Muscle layer of duodenum (tissue), 2 donors: ENCODE measurements at regions not wholly inside any gene's neighbourhood (a gene's known extent, or its start where the extent isn't known, plus 50 kb on each side); places are given as distances from the start of the nearest gene placed in this dataset.

Experiments used
- H3K27ac ChIP-seq: one replicate; pipeline ENCODE4 v1.7.0; 2013; ENCODE audit warnings: mild to moderate bottlenecking, low read length
- H3K27me3 ChIP-seq: one replicate; pipeline ENCODE4 v1.7.0; 2013; ENCODE audit warnings: low read depth, mild to moderate bottlenecking, control low read depth, low read length
- H3K36me3 ChIP-seq, 2 donors: one replicate each; pipeline ENCODE4 v1.7.0; 2013; ENCODE audit warnings: low read length in 2 of 2, control low read depth in 1 of 2, mild to moderate bottlenecking in 1 of 2; ENCODE audit not compliant: insufficient read depth in 2 of 2, control insufficient read depth in 1 of 2
- H3K4me1 ChIP-seq, 2 donors: one replicate each; pipeline ENCODE4 v1.7.0; 2013; ENCODE audit warnings: low read length in 2 of 2, mild to moderate bottlenecking in 2 of 2, control low read depth in 1 of 2, moderate library complexity in 1 of 2; ENCODE audit not compliant: insufficient read depth in 2 of 2, control insufficient read depth in 1 of 2
- H3K4me3 ChIP-seq, 2 donors: one replicate each; pipeline ENCODE4 v1.7.0; 2013; ENCODE audit warnings: low read length in 2 of 2, low read depth in 1 of 2, mild to moderate bottlenecking in 1 of 2
- H3K9me3 ChIP-seq, 2 donors: one replicate each; pipeline ENCODE4 v1.7.0; 2013; ENCODE audit warnings: low read length in 2 of 2, control low read depth in 1 of 2, mild to moderate bottlenecking in 1 of 2; ENCODE audit not compliant: control insufficient read depth in 1 of 2
- donor health status: healthy.

GRCh38 chr9:14487547-14488185, 173.7 kb upstream of the NFIB start:
- H3K27me3 ChIP-seq, result no peaks in the 10 kb centered on the region
- H3K4me3 ChIP-seq, result no peak overlapping the region
- no peaks in the 10 kb centered on the region for H3K36me3 ChIP-seq
- H3K9me3 ChIP-seq, result no peaks in the 10 kb centered on the region
- H3K4me1 ChIP-seq, result no peaks in the 10 kb centered on the region
- no peak overlapping the region for H3K27ac ChIP-seq

GRCh38 chr9:14485366-14485765, 171.4 kb upstream of the NFIB start:
- Histone ChIP-seq H3K4me3 (no peak overlapping the region), H3K9me3 (no peaks in the 10 kb centered on the region), H3K27ac (no peak overlapping the region), H3K36me3 (no peaks in the 10 kb centered on the region), H3K27me3 (no peaks in the 10 kb centered on the region), H3K4me1 (no peaks in the 10 kb centered on the region)

GRCh38 chr9:14482856-14483255, 168.9 kb upstream of the NFIB start:
- Histone ChIP-seq H3K36me3 (no peaks in the 10 kb centered on the region), H3K27ac (no peak overlapping the region), H3K4me1 (no peaks in the 10 kb centered on the region), H3K9me3 (no peaks in the 10 kb centered on the region), H3K4me3 (no peak overlapping the region), H3K27me3 (no peaks in the 10 kb centered on the region)

- no peaks in the 10 kb centered on the region for H3K36me3 ChIP-seq
- no peaks in the 10 kb centered on the region for H3K4me1 ChIP-seq
- H3K4me3 ChIP-seq, result no peak overlapping the region
- no peaks in the 10 kb centered on the region for H3K9me3 ChIP-seq
- H3K27me3 ChIP-seq, result no peaks in the 10 kb centered on the region
- no peak overlapping the region for H3K27ac ChIP-seq
These were observed 166.6 kb upstream of the NFIB start for GRCh38 chr9:14480526-14480925.

- Histone ChIP-seq H3K36me3 (no peaks in the 10 kb centered on the region), H3K27me3 (no peaks in the 10 kb centered on the region), H3K4me3 (no peak overlapping the region), H3K27ac (no peak overlapping the region), H3K9me3 (no peaks in the 10 kb centered on the region), H3K4me1 (no peaks in the 10 kb centered on the region)
These were observed 165.2 kb upstream of the NFIB start for GRCh38 chr9:14479163-14479560.

- Histone ChIP-seq H3K4me3 (no peak overlapping the region), H3K27ac (no peak overlapping the region)
These were observed 164.5 kb upstream of the NFIB start for GRCh38 chr9:14478175-14479162.

GRCh38 chr9:14471041-14471440, 157.1 kb upstream of the NFIB start:
- no peak overlapping the region for H3K4me3 ChIP-seq
- no peaks in the 10 kb centered on the region for H3K9me3 ChIP-seq
- no peaks in the 10 kb centered on the region for H3K4me1 ChIP-seq
- H3K27ac ChIP-seq, result no peak overlapping the region
- H3K36me3 ChIP-seq, result no peaks in the 10 kb centered on the region
- H3K27me3 ChIP-seq, result no peaks in the 10 kb centered on the region

More at GRCh38 chr9:14478175-14479162, 164.5 kb upstream of the NFIB start:
- Histone ChIP-seq H3K36me3 (no peaks in the 10 kb centered on the region), H3K9me3 (no peaks in the 10 kb centered on the region), H3K4me1 (no peaks in the 10 kb centered on the region), H3K27me3 (no peaks in the 10 kb centered on the region)

GRCh38 chr9:14467675-14468374, 153.9 kb upstream of the NFIB start:
- no peaks in the 10 kb centered on the region for H3K4me1 ChIP-seq
- H3K27ac ChIP-seq, result no peak overlapping the region
- H3K9me3 ChIP-seq, result no peaks in the 10 kb centered on the region
- no peak overlapping the region for H3K4me3 ChIP-seq
- no peaks in the 10 kb centered on the region for H3K27me3 ChIP-seq
- H3K36me3 ChIP-seq, result no peaks in the 10 kb centered on the region

- no peaks in the 10 kb centered on the region for H3K27me3 ChIP-seq
- H3K36me3 ChIP-seq, result no peaks in the 10 kb centered on the region
- no peak overlapping the region for H3K4me3 ChIP-seq
- no peaks in the 10 kb centered on the region for H3K4me1 ChIP-seq
- no peak overlapping the region for H3K27ac ChIP-seq
- H3K9me3 ChIP-seq, result no peaks in the 10 kb centered on the region
These were observed 152.9 kb upstream of the NFIB start for GRCh38 chr9:14466828-14467227.

- Histone ChIP-seq H3K9me3 (no peaks in the 10 kb centered on the region), H3K36me3 (no peaks in the 10 kb centered on the region), H3K4me1 (no peaks in the 10 kb centered on the region), H3K4me3 (no peak overlapping the region), H3K27ac (no peak overlapping the region), H3K27me3 (no peaks in the 10 kb centered on the region)
These were observed 152.5 kb upstream of the NFIB start for GRCh38 chr9:14466429-14466818.

- no peak overlapping the region for H3K27ac ChIP-seq
- H3K27me3 ChIP-seq, result no peaks in the 10 kb centered on the region
- H3K4me1 ChIP-seq, result no peaks in the 10 kb centered on the region
- H3K36me3 ChIP-seq, result no peaks in the 10 kb centered on the region
- no peak overlapping the region for H3K4me3 ChIP-seq
- no peaks in the 10 kb centered on the region for H3K9me3 ChIP-seq
These were observed 149.0 kb upstream of the NFIB start for GRCh38 chr9:14462950-14463349.
